Fibroblast of skin of left quadriceps (primary cell): ENCODE measurements at regions not wholly inside any gene's neighbourhood (a gene's known extent, or its start where the extent isn't known, plus 50 kb on each side); places are given as distances from the start of the nearest gene placed in this dataset.
A peak's percentile ranks its signal among the peaks of the same experiment; 100 is the strongest.
"Not testable (repeated sequence)": the region's sequence is repeated elsewhere in the genome, so short reads cannot be mapped to it uniquely, and the experiment has no call there.

Experiments
- DNase-seq, 2 experiments: peaks; one replicate each; pipeline ENCODE4 v3.0.0-alpha.2; 2013; ENCODE audit warnings: low read depth in 2 of 2

GRCh38 chr4:110361921-110362320 is 114.0 kb upstream of the ENPEP start:
- DNase-seq: peak; percentile 68 to 72

GRCh38 chr4:110359076-110359475 is 116.9 kb upstream of the ENPEP start:
- no peak for DNase-seq

- DNase-seq: no peak
Observed at GRCh38 chr4:110357521-110357920, 118.4 kb upstream of the ENPEP start.

DNA sequence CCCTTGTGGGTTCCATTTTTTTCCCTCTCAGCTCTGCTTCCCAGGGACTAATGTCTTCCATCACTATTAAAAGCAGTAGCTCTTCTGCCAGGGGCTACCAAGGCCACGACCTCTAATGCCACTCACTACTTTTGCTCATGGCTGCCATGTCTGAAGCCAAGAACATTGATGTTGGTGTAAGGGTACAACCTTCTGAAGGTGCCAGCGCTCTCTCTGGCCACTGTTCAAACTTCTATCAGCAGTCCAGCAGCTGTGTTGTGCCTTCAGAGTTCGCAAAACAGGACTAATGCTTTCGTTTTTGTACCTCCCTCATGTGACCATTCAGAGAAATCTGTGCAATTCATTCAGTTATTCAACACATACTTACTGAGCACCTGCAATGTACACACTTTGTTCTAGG is 121.5 kb upstream of the ENPEP start:
- no peak for DNase-seq

GRCh38 chr4:110352670-110353442 is 123.1 kb upstream of the ENPEP start:
- DNase-seq: no peak

DNA sequence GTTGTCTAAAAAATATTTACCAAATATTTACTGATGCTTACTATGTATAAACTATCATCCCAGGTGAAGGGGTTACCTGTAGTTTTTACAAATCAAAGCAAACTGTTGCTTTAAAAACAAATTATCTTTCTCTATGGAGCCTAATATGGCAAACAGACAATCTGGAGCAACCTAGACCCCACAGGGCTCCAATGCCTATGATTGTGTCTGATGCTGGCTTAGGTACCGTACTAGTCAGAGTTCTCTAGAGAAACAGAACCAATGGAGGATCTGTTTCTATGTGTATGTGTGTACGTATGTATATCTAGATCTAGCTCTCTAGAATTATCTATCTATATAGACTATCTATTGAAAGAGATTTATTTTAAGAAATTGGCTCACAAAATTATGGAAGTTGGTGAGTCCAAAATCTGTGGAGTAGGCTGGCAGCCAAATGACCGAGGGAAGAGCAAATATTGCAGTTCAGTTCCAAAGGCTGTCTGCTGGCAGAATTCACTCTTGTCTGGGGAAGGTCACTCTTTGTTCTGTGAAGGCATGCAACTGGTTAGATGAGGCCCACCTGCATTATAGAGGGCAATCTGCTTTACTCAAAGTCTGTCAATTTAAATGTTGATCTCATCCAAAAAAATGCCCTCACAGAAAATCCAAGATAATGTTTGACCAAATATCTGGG is 127.1 kb upstream of the ENPEP start:
- DNase-seq: no peak

DNA sequence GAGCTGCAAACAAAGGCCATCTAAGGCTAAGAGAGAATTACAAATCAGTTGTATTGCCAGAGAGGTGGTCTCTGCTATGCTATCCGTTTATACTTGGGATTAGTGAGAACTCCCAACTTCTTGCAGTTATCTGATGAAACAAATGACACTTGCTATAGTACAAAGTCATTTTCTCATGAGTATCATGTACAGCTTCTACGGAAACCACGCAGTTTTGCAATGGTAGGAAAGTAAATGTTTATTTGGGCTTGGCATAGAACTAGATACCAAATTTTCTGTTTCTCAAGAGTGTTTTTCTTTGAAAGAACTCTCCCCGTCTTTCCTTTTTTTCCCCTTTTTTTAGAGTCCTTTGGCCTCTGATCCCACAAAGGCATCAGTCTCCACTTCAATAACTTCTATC is 128.2 kb upstream of the ENPEP start:
- DNase-seq: no peak

DNA sequence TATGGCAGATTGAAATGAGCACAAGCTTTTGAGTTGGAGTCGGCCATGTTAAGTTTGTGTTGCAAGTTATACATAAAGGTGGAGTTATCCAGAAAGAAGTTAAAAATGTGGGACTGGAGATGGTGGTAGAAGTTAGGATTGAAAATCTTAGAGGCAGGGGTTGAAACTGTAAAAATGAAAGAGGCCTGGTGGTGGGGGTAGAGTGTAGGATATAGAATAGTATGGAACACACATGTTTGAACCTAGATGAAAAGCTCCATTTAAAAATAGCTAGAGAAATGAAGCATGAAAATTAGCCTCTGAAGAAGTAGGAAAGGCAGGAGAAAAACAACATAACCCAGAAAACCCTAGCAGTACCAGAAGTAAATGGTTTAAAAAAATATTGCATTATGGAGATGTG is 131.8 kb upstream of the ENPEP start:
- DNase-seq: no peak

DNA sequence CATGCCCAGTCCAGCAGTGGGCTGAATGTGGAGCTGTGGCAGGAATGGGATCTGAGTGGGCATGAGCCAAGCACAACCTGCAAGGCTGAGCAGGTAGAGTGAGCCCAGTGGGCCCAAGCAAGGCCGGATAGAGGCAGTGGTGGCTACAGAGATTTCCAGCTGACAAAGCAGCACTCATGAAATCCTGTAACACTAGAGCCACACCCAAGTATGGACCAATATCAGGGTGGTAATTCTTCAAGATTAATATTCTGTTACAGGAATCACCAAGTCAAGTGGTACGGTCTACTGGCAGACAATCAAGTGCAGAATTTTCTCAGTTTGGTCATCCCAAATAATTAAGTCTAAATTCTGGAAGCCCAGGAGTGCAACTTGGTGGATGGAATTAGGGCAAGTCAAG is 132.4 kb upstream of the ENPEP start:
- DNase-seq: no peak

DNA sequence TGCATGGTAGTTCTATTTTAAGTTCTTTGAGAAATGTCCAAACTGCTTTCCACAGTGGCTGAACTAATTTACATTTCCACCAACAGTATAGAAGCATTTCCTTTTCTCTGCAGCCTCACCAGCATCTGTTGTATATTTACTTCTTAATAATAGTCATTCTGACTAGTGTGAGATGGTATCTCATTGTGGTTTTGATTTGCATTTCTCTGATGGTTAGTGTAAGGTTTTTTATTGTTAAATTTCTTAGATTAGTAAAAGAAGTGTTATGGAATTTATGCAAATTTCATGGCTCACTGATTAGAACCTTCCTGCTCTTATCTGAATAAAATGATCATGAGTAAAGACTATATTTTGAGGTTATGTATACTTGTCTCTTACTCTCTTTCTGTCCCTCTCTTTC is 134.8 kb upstream of the ENPEP start:
- peak in 1 of 2 experiments; percentile 44 for DNase-seq

DNA sequence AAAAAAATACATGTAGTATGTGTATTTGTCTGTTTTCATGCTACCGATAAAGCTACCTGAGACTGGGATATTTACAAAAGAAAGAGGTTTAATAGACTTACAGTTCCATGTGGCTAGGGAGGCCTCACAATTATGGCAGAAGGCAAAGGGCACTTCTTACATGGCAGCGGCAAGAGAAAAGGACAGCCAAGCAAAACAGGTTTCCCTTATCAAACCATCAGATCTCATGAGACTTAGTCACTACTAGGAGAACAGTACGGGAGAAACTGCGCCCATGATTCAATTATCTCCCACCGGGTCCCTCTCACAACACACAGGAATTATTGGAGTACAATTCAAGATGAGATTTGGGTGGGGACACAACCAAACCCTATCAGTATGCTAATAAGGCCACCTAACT is 137.0 kb upstream of the ELOVL6 start:
- no peak for DNase-seq

GRCh38 chr4:110332483-110332882 is 134.1 kb upstream of the ELOVL6 start:
- no peak for DNase-seq

DNA sequence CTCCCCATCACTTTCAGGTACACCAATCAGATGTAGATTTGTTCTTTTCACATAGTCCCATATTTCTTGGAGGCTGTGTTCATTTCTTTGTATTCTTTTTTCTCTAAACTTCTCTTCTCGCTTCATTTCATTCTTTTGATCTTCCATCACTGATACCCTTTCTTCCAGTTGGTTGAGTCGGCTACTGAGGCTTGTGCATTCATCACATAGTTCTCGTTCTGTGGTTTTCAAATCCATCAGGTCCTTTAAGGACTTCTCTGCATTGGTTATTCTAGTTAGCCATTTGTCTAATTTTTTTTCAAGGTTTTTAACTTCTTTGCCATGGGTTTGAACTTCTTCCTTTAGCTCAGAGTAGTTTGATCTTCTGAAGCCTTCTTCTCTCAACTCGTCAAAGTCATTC is 128.0 kb upstream of the ELOVL6 start:
- DNase-seq: not testable (repeated sequence)

- no peak for DNase-seq
Observed at GRCh38 chr4:110310795-110311194, 112.4 kb upstream of the ELOVL6 start.

DNA sequence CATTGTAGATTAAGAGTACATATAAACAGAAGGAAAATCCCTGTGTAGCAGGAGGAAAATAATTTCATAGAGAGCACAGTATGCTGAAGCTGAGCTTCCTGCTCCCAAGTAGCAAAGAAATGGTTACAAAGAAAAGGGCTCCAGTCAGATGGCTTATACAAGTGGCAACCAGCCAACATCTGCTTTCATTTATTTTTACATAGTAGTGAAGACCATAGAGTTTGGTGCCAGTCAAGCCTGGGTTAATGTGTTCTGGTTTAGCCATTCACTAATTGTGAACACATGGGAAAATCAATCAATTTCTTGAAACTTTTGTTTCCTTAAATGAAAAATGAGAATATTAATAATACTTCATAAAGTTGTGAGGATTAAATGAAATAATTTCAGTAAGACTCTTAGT is 111.3 kb upstream of the ELOVL6 start:
- peak; percentile 77 to 79 for DNase-seq

DNA sequence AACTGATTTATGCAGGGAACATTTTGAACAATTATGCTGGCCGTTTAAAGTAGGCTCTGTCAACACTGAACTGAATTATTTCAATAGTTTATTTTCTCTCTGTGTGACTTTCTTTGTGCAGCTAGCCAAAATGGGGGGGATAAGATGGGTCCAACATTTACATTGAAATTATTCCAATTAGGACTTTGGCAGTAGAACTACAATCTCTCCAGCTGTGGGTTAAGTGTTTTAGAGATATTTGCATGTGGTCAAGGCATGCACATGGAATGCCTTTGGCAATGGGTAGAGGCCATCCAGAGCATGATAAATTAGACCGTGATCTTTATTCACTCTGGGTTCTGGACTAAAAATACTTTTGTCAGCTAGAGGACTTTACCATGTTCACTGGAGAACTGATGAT is 107.9 kb upstream of the ELOVL6 start:
- no peak for DNase-seq

DNA sequence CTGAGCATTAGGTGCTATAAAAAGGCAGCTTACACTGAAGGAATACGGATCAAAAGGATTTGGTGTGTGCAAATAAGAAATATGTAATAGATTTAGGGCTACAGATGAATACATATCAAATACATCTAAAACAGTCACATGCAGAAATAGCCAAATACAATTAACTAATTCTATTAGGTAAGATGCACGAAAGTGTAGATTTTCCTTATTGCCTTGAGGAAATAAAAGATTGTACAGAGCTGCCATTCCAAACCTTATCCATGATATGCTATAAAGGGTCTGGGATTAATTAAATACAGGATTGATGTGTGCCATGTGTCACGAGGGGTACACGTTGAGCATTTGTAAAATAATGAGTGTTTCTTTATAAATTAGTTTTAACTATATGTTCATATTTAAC is 107.0 kb upstream of the ELOVL6 start:
- no peak for DNase-seq

GRCh38 chr4:110296892-110297291 is 98.5 kb upstream of the ELOVL6 start:
- no peak for DNase-seq

- DNase-seq: peak in 1 of 2 experiments; percentile 4
Observed at GRCh38 chr4:110294165-110294564, 95.8 kb upstream of the ELOVL6 start.

DNA sequence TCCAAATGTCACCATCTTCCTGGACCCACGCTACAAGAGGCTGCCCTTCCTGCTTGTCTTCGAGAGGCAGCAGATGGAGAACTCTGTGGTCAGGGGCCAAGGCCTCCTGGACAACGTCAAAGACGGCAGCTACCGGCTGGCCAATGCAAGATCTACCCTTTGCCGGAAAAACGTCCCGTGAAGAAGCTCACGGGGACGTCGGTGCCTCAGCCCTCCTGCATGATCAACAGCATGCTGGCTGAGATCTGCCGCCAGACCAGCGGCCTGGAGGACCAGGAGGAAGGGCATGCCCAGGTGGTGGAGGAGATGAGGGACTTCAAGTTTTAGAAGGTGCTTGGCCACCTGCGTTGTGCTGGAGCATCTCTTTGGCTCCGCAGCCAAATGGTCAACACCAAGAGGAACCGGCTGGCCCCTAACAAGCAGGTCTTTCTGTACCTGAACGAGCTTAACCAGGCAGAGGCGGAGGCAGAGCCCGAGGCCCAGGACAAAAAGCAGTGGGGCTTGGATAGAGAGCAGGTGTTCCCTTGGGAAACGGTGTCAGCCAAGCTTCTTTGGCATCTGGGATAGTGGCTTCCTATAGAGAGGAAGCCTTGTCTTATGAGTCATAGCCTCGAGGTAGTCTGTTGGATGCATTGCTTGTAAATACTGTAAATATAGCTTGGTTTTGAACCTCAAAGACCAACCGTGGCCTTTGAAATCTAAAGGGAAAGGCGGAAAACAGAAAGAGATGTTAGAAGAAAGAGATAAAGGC is 94.8 kb upstream of the ELOVL6 start:
- DNase-seq: no peak

- no peak for DNase-seq
Observed at GRCh38 chr4:110290511-110290910, 92.1 kb upstream of the ELOVL6 start.

- no peak for DNase-seq
Observed at GRCh38 chr4:110289601-110290100, 91.2 kb upstream of the ELOVL6 start.

DNA sequence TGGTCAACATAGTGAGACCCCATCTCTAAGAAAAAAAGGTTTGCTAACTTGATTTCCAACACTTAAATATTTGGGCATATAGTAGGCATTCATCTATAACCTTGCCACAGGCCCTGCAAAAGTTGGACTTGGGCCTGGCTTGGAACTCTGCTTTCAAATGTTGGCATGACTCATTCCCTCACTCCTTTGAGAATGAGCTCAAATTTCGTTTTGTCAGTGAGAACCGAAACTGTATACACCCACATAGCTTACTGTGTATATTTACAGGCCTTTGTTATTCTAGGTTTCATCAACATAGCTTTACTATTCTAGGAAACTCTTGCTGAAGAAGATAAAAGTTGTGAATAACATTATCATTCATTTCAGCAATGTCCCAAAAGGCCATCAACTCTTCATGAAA is 88.7 kb upstream of the ELOVL6 start:
- peak; percentile 34 to 52 for DNase-seq
